Activated CD4-positive, CD25-positive, alpha-beta regulatory T cell treated with anti-CD3 and anti-CD28 coated beads, Interleukin-2, amount 50 U/mL, for 24 hours (primary cell): ENCODE measurements at regions not wholly inside any gene's neighbourhood (a gene's known extent, or its start where the extent isn't known, plus 50 kb on each side); places are given as distances from the start of the nearest gene placed in this dataset.
"Not testable (repeated sequence)": the region's sequence is repeated elsewhere in the genome, so short reads cannot be mapped to it uniquely, and the experiment has no call there.

Experiments
- ATAC-seq, 2 donors: fragments of 150-1000 bp; cut with Tn5 transposase; one replicate each; pipeline ENCODE4 v1.10.0; 2021; ENCODE audit warnings: mild to moderate bottlenecking in 1 of 2, moderate library complexity in 1 of 2

DNA sequence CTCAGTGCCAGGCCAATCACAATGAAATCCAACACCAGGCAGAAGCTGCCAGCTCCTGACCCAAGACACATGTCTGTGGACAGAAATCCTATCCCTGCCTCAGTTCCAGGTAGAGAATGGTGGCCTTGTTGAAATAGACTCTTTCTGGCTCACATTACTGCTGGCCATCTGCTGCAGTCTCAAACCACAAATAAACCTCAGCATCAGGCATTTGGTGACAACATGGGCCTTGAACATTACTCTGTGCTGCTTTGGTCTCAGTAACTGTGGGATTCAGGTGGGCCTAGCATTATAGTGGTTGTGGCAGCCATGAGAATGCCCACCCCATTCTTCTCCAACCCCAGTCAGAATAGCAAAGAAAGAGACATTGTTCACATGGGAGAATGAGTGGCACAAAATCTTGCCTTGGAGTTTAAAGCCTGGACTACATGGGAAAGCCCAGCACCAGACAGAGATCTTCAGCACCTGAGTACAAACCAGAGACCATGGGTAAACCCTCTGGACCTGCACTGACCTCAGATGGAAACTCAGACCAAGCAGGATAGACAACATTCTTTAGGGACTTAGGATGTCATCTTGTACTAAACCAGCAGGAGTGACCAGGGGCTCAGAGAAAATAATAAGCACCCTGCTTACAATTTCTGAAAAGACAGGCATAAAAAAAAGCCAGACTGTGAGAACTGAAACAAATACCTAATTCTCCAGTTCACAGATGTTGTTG lies 50.4 kb upstream of the TRAM1L1 start:
- ATAC-seq, result no peak

DNA sequence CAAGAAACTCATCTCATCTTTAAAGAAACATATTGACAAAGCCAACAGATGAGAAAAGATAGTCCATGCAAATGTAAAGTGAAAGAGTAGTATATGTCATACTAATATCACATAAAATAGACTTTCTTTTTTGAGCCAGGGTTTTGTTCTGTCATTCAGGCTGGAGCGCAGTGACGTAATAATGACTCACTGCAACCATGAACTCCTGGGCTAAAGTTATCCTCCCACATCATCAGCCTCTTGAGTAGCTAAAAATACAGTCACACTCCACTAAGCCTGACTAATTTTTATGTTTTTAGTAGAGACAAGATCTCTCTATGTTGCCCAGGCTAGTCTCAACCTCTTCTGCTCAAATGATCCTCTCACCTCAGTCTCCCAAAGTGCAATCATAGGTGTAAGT lies 51.8 kb upstream of the TRAM1L1 start:
- ATAC-seq, result no peak

DNA sequence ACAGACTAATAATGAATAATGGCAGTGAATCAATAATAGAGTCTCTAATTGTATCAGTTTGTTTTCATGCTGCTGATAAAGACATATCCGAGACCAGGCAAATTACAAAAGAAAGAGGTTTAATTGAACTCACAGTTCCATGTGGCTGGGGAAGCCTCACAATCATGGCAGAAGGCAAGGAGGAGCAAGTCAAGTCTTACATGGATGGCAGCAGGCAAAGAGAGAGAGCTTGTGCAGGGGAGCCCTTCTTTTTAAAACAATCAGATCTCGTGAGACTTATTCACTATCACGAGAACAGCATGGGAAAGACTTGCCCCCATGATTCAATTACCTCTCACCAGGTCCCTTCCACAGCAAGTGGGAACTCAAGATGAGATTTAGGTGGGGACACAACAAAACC lies 53.4 kb upstream of the TRAM1L1 start:
- ATAC-seq, result not testable (repeated sequence)

DNA sequence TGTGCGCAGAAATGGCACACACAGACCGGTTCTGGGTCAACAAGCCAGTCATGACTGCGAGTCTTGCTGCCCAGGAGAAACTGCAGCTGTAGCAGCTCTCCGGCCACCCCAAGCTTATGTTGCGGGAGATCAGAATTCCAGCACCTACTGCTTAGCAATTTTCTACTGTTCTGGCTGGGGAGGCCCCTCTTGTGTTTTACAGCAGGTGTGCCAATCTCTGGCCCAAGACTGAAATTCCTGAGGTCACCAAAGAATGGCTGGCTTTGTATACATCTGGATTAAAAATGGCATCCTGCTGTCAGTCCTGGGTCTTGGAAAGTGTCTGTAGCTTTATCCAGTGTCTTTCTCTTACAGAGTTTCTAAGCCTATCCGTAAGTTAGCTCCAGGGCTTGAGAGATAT lies 68.9 kb upstream of the TRAM1L1 start:
- ATAC-seq, result no peak

DNA sequence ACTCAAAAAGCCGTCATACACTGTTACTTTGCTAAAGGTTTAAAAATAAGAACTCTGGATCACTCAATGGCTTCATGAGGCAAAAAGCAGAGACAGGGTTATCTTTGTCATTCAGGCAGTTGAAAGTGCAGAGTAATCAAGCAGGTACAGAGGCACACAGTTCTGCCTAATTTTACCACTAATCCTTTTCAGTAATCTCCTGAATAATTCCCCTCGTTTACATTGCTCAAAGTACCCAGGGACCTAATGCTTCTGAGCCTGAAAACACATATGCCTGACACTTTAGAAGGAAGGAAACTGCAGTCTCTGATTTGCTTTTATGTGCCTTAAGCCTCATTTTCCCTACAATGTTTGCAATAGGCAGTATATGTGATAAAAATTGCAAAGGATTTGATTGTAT lies 71.4 kb upstream of the TRAM1L1 start:
- no peak for ATAC-seq

DNA sequence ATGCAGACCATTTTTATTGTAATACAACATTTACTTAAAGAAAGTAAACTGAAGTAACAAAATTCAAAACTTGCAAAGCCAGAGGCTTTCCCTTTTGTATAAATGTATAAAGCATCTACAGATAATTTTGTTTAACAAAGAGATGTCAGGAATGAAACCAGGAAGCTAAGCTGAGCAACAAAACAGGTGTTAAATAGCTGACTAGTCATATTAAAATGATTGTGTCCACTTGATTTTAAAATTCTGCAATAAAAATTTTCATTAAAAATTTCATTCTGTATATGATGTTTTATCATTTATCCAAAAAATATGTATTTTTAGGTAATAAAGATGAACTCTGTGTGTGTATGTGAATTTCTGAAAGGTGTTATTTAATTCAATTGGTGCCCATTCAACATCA lies 72.0 kb upstream of the TRAM1L1 start:
- no peak for ATAC-seq

DNA sequence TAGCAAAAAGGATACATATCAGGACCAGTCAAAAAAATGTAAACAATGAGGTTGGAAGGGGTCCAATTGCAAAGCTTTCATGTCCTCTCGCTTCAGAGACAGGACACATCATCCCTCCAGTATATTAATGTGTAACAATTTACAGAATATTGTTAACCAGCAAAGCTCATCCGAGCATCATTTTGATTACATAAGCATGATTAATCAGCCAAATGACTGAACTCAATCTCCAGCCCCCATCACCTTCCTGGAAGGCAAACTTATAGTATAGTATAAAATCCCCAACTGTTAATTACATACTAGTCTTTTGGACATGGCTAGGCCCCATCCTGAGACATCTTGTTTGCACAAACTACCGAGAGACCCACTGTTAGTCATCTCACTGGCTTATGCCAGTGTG lies 77.6 kb upstream of the TRAM1L1 start:
- no peak for ATAC-seq

DNA sequence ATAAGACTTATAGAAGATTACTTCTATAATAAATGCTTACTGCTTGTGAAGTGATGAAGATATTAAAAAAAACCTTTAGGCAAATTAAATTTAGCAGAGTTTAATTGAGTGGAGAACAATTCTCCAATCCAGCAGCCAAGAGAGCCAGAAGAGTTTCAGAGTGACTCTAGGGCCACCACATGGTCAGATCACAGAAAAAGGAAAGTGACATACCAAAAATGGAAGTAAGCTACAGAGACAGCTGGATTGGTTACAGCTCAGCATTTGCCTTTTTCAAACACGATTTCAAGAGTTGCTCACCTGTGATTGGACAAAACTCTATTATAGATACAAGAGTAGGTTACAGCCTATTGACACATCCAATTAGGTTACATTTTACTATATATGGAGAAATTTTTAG lies 79.0 kb upstream of the TRAM1L1 start:
- no peak for ATAC-seq

DNA sequence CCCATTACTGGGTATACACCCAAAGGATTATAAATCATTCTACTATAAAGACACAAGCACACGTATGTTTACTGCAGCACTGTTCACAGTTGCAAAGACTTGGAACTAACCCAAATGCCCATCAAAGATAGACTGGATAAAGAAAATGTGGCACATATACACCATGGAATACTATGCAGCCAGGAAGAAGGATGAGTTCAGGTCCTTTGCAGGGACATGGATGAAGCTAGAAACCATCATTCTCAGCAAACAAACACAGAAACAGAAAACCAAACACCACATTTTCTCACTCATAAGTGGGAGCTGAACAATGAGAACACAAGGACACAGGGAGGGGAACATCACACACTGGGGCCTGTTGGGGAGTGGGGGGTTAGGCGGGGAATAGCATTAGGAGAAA lies 90.0 kb upstream of the TRAM1L1 start:
- ATAC-seq, result not testable (repeated sequence)

DNA sequence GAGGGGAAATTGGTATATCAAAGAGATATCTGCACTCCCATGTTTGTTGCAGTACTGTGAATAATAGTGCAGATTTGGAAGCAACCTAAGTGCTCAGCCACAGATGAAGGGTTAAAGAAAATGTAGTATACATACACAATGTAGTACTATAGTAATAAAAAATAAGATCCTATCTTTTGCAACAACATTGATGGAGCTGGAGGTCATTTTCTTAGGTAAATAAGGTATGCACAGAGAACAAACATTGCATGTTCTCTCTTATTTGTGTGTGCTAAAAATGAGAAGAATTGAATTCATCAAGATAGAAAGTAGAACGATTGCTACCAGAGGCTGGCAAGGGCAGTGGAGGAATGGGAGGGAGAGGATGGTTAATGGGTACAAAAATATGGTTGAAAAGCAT lies 117.9 kb upstream of the TRAM1L1 start:
- ATAC-seq, result no peak

DNA sequence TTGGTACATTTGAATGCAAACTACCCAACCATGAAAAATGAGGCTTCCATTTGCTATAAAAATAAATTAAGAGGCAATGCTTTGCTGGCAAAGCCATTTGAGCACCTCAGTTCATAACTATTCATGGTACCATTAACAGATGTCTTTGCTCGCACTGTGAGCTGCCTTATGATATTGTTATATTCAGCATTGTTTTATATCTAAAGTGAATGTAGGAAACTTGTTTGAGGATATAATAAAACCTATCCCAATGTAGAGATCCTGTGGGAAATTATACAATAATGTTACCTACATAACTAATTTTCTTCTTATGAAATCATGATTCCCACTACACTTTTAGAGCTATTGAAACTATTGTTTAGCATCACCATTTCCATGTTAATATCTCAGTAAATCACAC lies 125.2 kb upstream of the TRAM1L1 start:
- no peak for ATAC-seq

DNA sequence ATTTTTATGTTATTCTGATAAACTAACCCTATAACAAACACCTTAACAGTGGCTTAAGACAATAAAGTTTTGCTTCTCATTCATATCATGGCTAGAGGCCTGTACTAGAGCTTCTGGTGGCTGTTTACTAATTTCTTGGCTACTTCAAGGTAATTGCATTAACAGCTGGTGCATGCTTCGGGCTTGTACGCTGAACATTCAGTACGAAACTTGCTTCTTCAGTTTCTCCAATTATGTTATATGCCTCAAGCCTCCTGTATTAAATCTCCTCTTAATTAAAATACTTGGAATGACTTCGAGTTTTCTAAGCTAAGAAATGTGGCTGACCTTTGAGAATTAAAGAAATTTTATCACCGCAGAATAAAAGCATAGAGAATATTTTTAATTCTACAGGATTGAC lies 138.9 kb upstream of the TRAM1L1 start:
- ATAC-seq, result no peak

DNA sequence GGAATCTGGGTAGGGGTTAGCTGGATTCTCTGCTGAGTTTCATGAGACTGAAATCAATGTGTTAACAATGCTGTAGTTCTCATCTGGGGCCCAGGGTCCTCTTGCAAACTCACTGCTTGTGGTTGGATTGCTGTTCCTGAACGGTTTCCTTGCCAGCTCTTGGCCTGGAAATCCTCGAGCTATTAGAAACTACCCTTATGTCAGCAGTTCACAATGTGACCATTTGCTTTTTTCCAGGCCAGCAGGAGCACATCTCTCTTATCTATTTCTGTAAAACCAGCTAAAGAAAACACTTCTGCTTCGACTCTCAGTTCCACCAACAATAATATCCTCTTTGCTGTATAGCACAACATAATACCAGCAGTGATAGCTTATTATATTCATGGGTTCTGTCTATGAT lies 140.1 kb upstream of the TRAM1L1 start:
- ATAC-seq, result no peak

DNA sequence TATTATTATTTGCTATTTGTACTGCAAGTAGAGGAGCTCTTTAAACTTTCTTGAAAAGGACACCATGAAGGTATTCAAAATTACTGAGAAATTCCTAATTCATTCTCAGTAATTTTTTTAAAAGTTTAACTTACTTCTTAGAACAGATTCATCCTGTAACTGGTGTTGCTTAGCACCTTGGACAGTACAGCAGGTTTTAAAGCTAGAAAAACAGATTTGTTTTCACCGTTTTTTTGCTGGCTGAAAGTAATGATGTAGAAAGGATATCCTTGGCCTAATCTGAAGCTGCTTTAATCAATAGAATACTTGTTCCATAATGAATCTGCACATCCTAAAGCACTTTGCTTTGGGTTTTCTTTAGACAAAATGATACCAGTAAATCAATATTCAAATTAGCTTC lies 142.5 kb upstream of the TRAM1L1 start:
- ATAC-seq, result no peak

DNA sequence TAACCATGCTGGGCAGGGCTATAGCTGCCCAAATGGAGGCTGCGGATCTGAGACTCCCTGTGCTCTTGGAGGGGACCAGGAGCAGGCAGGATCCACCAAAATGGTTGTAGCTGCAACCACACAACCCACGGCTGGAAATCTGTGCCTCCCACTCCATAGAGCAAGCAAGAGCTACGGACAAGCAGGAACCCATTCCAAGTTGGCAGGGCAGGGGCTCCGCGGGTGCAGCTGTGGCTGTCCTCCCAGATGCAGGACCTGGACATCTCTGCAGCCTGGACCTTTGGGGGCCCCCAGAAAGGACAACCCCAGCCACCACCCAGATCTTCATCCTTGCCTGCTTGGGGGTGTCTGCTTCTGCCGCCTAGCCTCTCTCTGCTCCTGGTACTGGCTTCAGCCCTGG lies 154.1 kb upstream of the TRAM1L1 start:
- no peak for ATAC-seq

DNA sequence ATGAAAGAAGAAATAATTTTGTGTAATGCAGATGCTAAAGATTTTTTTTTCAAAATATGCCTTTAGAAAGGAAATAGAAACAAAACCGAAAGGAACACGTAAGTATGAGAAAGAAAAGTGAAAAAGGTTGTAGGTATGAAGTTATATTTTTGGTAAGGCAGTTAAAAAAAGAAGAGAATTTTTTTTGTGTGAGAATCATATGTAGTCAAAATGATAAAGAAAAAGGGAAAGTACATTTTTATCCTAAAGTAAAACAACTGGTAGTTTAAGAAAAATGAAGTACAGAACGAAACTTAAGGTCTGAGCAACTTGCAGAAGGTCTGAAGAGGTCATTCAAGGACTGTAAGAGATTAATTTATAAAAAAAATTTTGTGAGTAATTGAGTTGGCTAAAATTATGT lies 164.0 kb upstream of the TRAM1L1 start:
- no peak for ATAC-seq

DNA sequence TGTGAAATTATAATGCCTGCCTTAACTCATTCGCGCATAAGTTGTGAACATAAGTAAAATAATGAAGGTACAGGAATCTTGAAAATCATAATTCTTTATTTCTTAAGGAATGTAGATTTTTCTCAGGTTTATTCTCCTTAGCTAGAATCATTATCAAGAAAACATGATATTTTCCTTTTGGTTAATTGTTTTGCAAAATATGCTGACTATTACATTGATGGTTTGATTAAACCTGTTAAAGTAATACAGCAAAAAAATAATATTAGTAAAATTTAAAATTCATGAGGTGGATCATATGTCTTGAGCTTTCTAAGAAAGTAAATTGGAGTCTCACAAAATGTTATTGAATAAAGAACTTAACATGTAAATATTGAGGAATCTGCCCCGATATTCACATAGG lies 178.7 kb upstream of the TRAM1L1 start:
- no peak for ATAC-seq

DNA sequence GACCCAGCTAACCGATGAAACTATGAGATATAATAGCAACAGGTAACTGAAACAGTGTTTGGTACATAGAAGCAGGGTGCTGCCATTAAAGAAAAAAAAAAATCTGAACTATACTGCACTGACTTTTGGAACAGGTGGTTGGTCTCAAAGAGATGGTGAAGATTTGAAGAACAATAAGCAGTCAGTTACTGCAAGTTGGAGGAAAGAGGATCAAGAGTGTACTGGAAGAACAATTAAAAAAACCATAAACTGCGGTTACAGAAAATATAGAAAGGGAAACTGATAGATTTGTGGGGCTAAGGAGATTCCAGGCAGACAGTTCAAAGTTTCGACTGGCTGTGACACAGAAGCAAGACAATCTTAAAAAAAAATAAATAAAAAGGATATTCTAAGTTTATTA lies 181.9 kb upstream of the TRAM1L1 start:
- ATAC-seq, result no peak

DNA sequence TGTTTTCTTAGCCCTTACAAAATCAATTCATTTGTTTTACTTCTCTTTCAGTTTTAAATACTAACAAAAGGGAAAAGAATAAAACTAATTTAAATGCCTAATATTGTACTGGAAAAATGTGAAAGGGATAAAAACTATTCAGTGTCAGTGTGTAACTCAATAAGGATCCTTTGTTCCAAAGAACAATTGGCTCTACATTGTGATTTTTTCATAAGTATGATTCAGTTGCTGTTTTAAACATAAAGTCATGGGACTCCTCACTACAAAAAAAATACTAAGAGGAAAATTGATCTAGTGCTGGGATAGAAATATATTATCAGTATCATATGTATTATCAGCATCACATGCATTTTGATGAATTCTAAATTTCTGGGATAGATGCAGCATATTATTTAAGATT lies 199.4 kb upstream of the TRAM1L1 start:
- ATAC-seq, result no peak

DNA sequence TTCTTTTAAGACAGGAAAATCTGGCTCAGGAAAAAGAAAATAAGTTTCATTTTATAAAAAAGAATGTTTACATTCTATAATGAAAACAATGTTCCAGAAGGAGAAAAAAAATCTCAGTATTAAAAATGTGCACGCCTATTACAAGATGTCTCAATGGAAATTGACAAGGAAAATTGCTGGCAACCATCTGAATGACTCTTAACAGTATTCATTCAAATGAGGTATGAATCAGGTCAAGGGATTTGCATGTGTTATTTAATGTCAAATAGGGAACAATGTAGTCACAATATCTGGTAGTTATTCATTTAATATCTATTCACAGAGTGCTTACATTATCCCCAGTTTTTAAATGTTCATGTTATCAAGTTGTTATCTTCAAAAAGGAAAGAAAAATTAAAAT lies 208.4 kb upstream of the TRAM1L1 start:
- no peak for ATAC-seq

DNA sequence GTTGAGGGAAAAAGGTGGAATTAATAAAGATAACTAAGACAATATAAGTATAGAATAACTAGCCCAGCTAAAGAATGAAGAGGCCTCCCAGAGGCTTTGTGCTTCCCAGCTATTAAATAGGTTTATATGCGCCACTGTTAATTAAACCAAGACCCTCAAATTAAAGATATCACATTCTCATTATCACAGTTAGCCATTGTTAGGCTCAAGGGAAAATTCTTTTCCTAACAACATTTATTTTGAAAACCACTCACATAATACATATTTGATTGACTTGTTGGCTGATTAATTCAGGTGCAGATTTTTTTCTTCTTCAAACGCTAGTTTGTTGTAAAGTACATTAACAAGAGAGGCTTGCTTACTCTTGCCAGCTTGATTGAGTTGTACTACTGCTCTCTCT lies 216.8 kb upstream of the TRAM1L1 start:
- no peak for ATAC-seq

DNA sequence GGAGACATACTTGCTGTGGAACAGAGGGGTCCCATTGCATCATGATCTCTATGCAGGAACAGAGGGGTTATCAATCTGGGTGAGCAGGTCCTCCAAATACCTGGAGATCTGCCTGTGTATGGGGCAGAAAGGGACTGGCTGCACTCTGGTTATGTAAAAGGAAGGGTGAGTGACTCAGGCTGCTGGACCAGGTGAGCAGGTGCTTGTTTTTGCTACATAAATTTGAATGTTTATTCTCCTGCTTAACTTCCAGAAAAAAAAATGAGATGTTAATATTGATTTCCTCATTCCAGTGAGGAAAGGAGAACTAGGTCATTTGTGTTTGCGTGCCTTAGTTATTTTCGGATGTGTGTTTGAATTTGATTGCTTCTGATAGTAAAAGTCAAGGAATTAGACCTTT lies 225.8 kb upstream of the TRAM1L1 start:
- ATAC-seq, result no peak

DNA sequence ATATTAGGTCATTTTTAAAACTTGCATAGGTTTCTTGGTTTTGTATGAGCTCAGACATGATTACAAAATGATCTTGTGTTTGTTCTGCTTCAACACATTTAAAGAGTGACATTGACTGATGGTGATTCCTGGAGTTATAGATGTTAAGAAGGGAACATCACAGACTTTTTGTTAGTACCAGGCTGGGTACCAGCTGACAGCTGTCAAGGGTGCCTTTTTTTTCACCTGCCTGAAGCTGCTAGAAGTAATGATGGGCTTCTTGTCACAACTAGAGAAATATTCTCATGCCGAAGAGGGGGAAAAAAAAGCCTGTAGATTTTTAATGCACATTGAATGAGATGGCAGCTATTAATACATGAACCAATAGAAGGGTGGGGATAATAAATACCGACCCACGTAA lies 226.6 kb upstream of the TRAM1L1 start:
- no peak for ATAC-seq

DNA sequence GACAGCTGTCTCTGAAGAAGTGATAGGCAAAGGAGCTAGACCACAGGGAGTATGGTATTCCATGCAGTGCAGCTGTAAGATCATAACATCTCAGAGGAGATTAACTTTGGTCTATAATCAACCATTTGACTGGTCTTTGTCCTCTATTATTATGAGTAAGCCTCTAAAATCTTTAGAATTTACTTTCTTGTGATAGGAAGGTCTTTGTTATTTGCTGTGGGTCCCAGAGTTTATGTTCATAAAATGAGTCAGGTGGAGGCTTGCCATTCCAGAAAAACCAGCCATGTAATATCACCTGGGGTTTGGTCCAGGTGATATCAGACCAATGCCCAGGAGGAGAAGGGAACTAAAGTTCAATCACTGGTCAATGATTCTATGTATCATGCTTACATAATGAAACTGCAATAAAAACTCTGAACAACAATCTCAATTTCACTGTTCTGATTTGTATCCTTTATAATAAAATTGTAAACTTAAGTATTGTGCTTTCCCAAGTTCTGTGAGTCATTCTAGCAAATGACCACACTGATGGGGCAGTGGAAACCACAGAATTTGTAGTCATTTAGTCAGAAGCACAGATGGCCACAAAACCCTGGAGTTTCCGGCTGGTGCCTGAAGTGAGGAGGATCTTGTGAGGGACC lies 239.6 kb upstream of the TRAM1L1 start:
- ATAC-seq, result no peak

DNA sequence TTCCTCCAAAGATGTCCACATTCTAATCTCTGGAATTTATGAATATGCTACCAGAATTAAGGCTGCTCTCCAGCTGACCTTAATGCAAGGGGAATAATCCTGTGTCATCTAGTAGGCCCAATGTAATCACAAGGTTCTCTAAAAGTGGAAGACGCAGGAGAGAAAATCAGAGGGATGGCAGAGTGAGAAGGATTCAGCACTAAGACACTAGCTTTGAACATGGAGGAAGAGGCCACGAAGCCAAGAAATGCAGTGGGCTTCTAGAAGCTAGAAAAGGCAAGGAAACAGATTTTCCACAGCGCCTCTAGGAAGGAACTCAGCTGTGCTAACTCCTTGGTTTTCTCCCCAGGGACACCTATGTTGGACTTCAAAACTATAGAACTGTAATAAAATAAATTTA lies 240.7 kb upstream of the TRAM1L1 start:
- ATAC-seq, result no peak
